ENCODE measurements at regions not wholly inside any gene's neighbourhood (a gene's known extent, or its start where the extent isn't known, plus 50 kb on each side); places are given as distances from the start of the nearest gene placed in this dataset.
"Not testable (repeated sequence)": the region's sequence is repeated elsewhere in the genome, so short reads cannot be mapped to it uniquely, and the experiment has no call there.

GRCh38 chr6:14776307-14776706 is 469.6 kb upstream of the JARID2 start:
- DNase-seq, result no peak

- DNase-seq, result no peak
These were observed 463.9 kb upstream of the JARID2 start for GRCh38 chr6:14781772-14782525.

GRCh38 chr6:14782921-14783464 is 462.9 kb upstream of the JARID2 start:
- DNase-seq, result not testable (repeated sequence)

- DNase-seq, result no peak
These were observed 462.3 kb upstream of the JARID2 start for GRCh38 chr6:14783594-14783993.

- no peak for DNase-seq
These were observed 461.0 kb upstream of the JARID2 start for GRCh38 chr6:14784596-14785492.

- DNase-seq, result no peak
These were observed 460.4 kb upstream of the JARID2 start for GRCh38 chr6:14785493-14785790.

- DNase-seq, result no peak
These were observed 459.9 kb upstream of the JARID2 start for GRCh38 chr6:14786008-14786407.

- DNase-seq, result no peak
These were observed 459.4 kb upstream of the JARID2 start for GRCh38 chr6:14786455-14786854.

- no peak for DNase-seq
These were observed 458.6 kb upstream of the JARID2 start for GRCh38 chr6:14787250-14787649.

GRCh38 chr6:14787677-14788076 is 458.2 kb upstream of the JARID2 start:
- no peak for DNase-seq

GRCh38 chr6:14789996-14790395 is 455.9 kb upstream of the JARID2 start:
- DNase-seq, result no peak

GRCh38 chr6:14790976-14791375 is 454.9 kb upstream of the JARID2 start:
- DNase-seq, result no peak

- no peak for DNase-seq
These were observed 454.3 kb upstream of the JARID2 start for GRCh38 chr6:14791526-14791925.

- no peak for DNase-seq
These were observed 453.5 kb upstream of the JARID2 start for GRCh38 chr6:14792118-14792955.

GRCh38 chr6:14795451-14795850 is 450.4 kb upstream of the JARID2 start:
- no peak for DNase-seq

GRCh38 chr6:14796974-14797762 is 448.7 kb upstream of the JARID2 start:
- DNase-seq, result no peak

- DNase-seq, result no peak
These were observed 447.8 kb upstream of the JARID2 start for GRCh38 chr6:14797875-14798593.

- no peak for DNase-seq
These were observed 447.3 kb upstream of the JARID2 start for GRCh38 chr6:14798594-14798982.

GRCh38 chr6:14798996-14799588 is 446.8 kb upstream of the JARID2 start:
- DNase-seq, result no peak

- DNase-seq, result no peak
These were observed 445.9 kb upstream of the JARID2 start for GRCh38 chr6:14799928-14800327.

- no peak for DNase-seq
These were observed 443.2 kb upstream of the JARID2 start for GRCh38 chr6:14802514-14803160.
